ENCODE measurements at regions not wholly inside any gene's neighbourhood (a gene's known extent, or its start where the extent isn't known, plus 50 kb on each side); places are given as distances from the start of the nearest gene placed in this dataset.

GRCh38 chr4:180675359-180675650 is 1567.9 kb upstream of the TENM3 start:
- no peak overlapping the region for H3K27ac ChIP-seq (ENCODE audit: low read depth, low read length)
- H3K9ac ChIP-seq (ENCODE audit: low read length): no peak overlapping the region
- H3K36me3 ChIP-seq (ENCODE audit: control insufficient read depth, insufficient read depth, low read length): no peaks in the 10 kb centered on the region
- H3K27me3 ChIP-seq (ENCODE audit: control insufficient read depth, insufficient read depth, low read length): no peaks in the 10 kb centered on the region
- no peaks in the 10 kb centered on the region for H3K4me1 ChIP-seq (ENCODE audit: control insufficient read depth, insufficient read depth, low read length)
- no peak overlapping the region for H3K4me3 ChIP-seq (ENCODE audit: low read length)

GRCh38 chr4:180680305-180680704 is 1562.9 kb upstream of the TENM3 start:
- no peak overlapping the region for H3K9ac ChIP-seq (ENCODE audit: low read length)
- H3K4me3 ChIP-seq (ENCODE audit: low read length): no peak overlapping the region
- no peaks in the 10 kb centered on the region for H3K36me3 ChIP-seq (ENCODE audit: control insufficient read depth, insufficient read depth, low read length)
- H3K27me3 ChIP-seq (ENCODE audit: control insufficient read depth, insufficient read depth, low read length): no peaks in the 10 kb centered on the region
- no peaks in the 10 kb centered on the region for H3K4me1 ChIP-seq (ENCODE audit: control insufficient read depth, insufficient read depth, low read length)
- no peak overlapping the region for H3K27ac ChIP-seq (ENCODE audit: low read depth, low read length)

- no peak overlapping the region for H3K4me3 ChIP-seq (ENCODE audit: low read length)
- no peaks in the 10 kb centered on the region for H3K4me1 ChIP-seq (ENCODE audit: control insufficient read depth, insufficient read depth, low read length)
- H3K27ac ChIP-seq (ENCODE audit: low read depth, low read length): no peak overlapping the region
- no peaks in the 10 kb centered on the region for H3K27me3 ChIP-seq (ENCODE audit: control insufficient read depth, insufficient read depth, low read length)
- H3K36me3 ChIP-seq (ENCODE audit: control insufficient read depth, insufficient read depth, low read length): no peaks in the 10 kb centered on the region
- H3K9ac ChIP-seq (ENCODE audit: low read length): no peak overlapping the region
These were observed 1560.4 kb upstream of the TENM3 start for GRCh38 chr4:180682776-180683175.

- no peaks in the 10 kb centered on the region for H3K4me1 ChIP-seq (ENCODE audit: control insufficient read depth, insufficient read depth, low read length)
- H3K27me3 ChIP-seq (ENCODE audit: control insufficient read depth, insufficient read depth, low read length): no peaks in the 10 kb centered on the region
- H3K4me3 ChIP-seq (ENCODE audit: low read length): no peak overlapping the region
- H3K9ac ChIP-seq (ENCODE audit: low read length): no peak overlapping the region
- H3K27ac ChIP-seq (ENCODE audit: low read depth, low read length): no peak overlapping the region
- H3K36me3 ChIP-seq (ENCODE audit: control insufficient read depth, insufficient read depth, low read length): no peaks in the 10 kb centered on the region
These were observed 1560.0 kb upstream of the TENM3 start for GRCh38 chr4:180683186-180683585.

- H3K4me1 ChIP-seq (ENCODE audit: control insufficient read depth, insufficient read depth, low read length): no peaks in the 10 kb centered on the region
- H3K36me3 ChIP-seq (ENCODE audit: control insufficient read depth, insufficient read depth, low read length): no peaks in the 10 kb centered on the region
- H3K27ac ChIP-seq (ENCODE audit: low read depth, low read length): no peak overlapping the region
- H3K4me3 ChIP-seq (ENCODE audit: low read length): no peak overlapping the region
- H3K9ac ChIP-seq (ENCODE audit: low read length): no peak overlapping the region
- H3K27me3 ChIP-seq (ENCODE audit: control insufficient read depth, insufficient read depth, low read length): no peaks in the 10 kb centered on the region
These were observed 1554.7 kb upstream of the TENM3 start for GRCh38 chr4:180688480-180688879.

- Histone ChIP-seq H3K4me3 (ENCODE audit: low read length) (no peak overlapping the region), H3K36me3 (ENCODE audit: control insufficient read depth, insufficient read depth, low read length) (no peaks in the 10 kb centered on the region), H3K27ac (ENCODE audit: low read depth, low read length) (no peak overlapping the region), H3K9ac (ENCODE audit: low read length) (no peak overlapping the region), H3K4me1 (ENCODE audit: control insufficient read depth, insufficient read depth, low read length) (no peaks in the 10 kb centered on the region), H3K27me3 (ENCODE audit: control insufficient read depth, insufficient read depth, low read length) (no peaks in the 10 kb centered on the region)
These were observed 1548.3 kb upstream of the TENM3 start for GRCh38 chr4:180694875-180695274.

GRCh38 chr4:180695851-180696250 is 1547.4 kb upstream of the TENM3 start:
- no peak overlapping the region for H3K4me3 ChIP-seq (ENCODE audit: low read length)
- H3K36me3 ChIP-seq (ENCODE audit: control insufficient read depth, insufficient read depth, low read length): no peaks in the 10 kb centered on the region
- no peak overlapping the region for H3K27ac ChIP-seq (ENCODE audit: low read depth, low read length)
- H3K9ac ChIP-seq (ENCODE audit: low read length): no peak overlapping the region
- no peaks in the 10 kb centered on the region for H3K4me1 ChIP-seq (ENCODE audit: control insufficient read depth, insufficient read depth, low read length)
- no peaks in the 10 kb centered on the region for H3K27me3 ChIP-seq (ENCODE audit: control insufficient read depth, insufficient read depth, low read length)

GRCh38 chr4:180696460-180697092 is 1546.6 kb upstream of the TENM3 start:
- Histone ChIP-seq H3K27ac (ENCODE audit: low read depth, low read length) (no peak overlapping the region), H3K27me3 (ENCODE audit: control insufficient read depth, insufficient read depth, low read length) (no peaks in the 10 kb centered on the region), H3K4me3 (ENCODE audit: low read length) (no peak overlapping the region), H3K4me1 (ENCODE audit: control insufficient read depth, insufficient read depth, low read length) (no peaks in the 10 kb centered on the region), H3K9ac (ENCODE audit: low read length) (no peak overlapping the region), H3K36me3 (ENCODE audit: control insufficient read depth, insufficient read depth, low read length) (no peaks in the 10 kb centered on the region)

- H3K27me3 ChIP-seq (ENCODE audit: control insufficient read depth, insufficient read depth, low read length): no peaks in the 10 kb centered on the region
- H3K9ac ChIP-seq (ENCODE audit: low read length): no peak overlapping the region
- no peaks in the 10 kb centered on the region for H3K36me3 ChIP-seq (ENCODE audit: control insufficient read depth, insufficient read depth, low read length)
- H3K4me1 ChIP-seq (ENCODE audit: control insufficient read depth, insufficient read depth, low read length): no peaks in the 10 kb centered on the region
- no peak overlapping the region for H3K4me3 ChIP-seq (ENCODE audit: low read length)
- H3K27ac ChIP-seq (ENCODE audit: low read depth, low read length): no peak overlapping the region
These were observed 1544.5 kb upstream of the TENM3 start for GRCh38 chr4:180698550-180699195.

GRCh38 chr4:180706766-180707165 is 1536.4 kb upstream of the TENM3 start:
- no peaks in the 10 kb centered on the region for H3K27me3 ChIP-seq (ENCODE audit: control insufficient read depth, insufficient read depth, low read length)
- no peaks in the 10 kb centered on the region for H3K4me1 ChIP-seq (ENCODE audit: control insufficient read depth, insufficient read depth, low read length)
- no peak overlapping the region for H3K4me3 ChIP-seq (ENCODE audit: low read length)

GRCh38 chr4:180710628-180711337 is 1532.4 kb upstream of the TENM3 start:
- Histone ChIP-seq H3K36me3 (ENCODE audit: control insufficient read depth, insufficient read depth, low read length) (no peaks in the 10 kb centered on the region), H3K4me3 (ENCODE audit: low read length) (no peak overlapping the region), H3K27me3 (ENCODE audit: control insufficient read depth, insufficient read depth, low read length) (no peaks in the 10 kb centered on the region), H3K4me1 (ENCODE audit: control insufficient read depth, insufficient read depth, low read length) (no peaks in the 10 kb centered on the region), H3K9ac (ENCODE audit: low read length) (no peak overlapping the region), H3K27ac (ENCODE audit: low read depth, low read length) (no peak overlapping the region)

More at GRCh38 chr4:180706766-180707165, 1536.4 kb upstream of the TENM3 start:
- no peak overlapping the region for H3K9ac ChIP-seq (ENCODE audit: low read length)
- H3K27ac ChIP-seq (ENCODE audit: low read depth, low read length): no peak overlapping the region
- no peaks in the 10 kb centered on the region for H3K36me3 ChIP-seq (ENCODE audit: control insufficient read depth, insufficient read depth, low read length)

GRCh38 chr4:180717451-180718033 is 1525.7 kb upstream of the TENM3 start:
- Histone ChIP-seq H3K36me3 (ENCODE audit: control insufficient read depth, insufficient read depth, low read length) (no peaks in the 10 kb centered on the region), H3K9ac (ENCODE audit: low read length) (no peak overlapping the region), H3K4me3 (ENCODE audit: low read length) (no peak overlapping the region), H3K27ac (ENCODE audit: low read depth, low read length) (no peak overlapping the region), H3K4me1 (ENCODE audit: control insufficient read depth, insufficient read depth, low read length) (no peaks in the 10 kb centered on the region), H3K27me3 (ENCODE audit: control insufficient read depth, insufficient read depth, low read length) (no peaks in the 10 kb centered on the region)
